GM23248 (cell line): ENCODE measurements at regions not wholly inside any gene's neighbourhood (a gene's known extent, or its start where the extent isn't known, plus 50 kb on each side); places are given as distances from the start of the nearest gene placed in this dataset.
"Not testable (repeated sequence)": the region's sequence is repeated elsewhere in the genome, so short reads cannot be mapped to it uniquely, and the experiment has no call there.

Source experiments
- DNase-seq: peaks from one replicate; pipeline ENCODE4 v3.0.0-alpha.2; 2015
- H2AFZ ChIP-seq: fragments of 200-600 bp; sonication (generic); 2 replicates; pipeline ENCODE4 v1.6.1; 2016; ENCODE audit warnings: antibody characterized with exemption
- H3F3A ChIP-seq: fragments of 200-600 bp; sonication (generic); 2 replicates; pipeline ENCODE4 v1.6.1; 2016; ENCODE audit warnings: mild to moderate bottlenecking, antibody characterized with exemption, mixed run types; ENCODE audit not compliant: insufficient read depth
- H3K27ac ChIP-seq: fragments of 200-600 bp; sonication (generic); 2 replicates; pipeline ENCODE4 v1.5.1; 2016; ENCODE audit warnings: mild to moderate bottlenecking
- H3K27me3 ChIP-seq: fragments of 200-600 bp; sonication (generic); replicated peaks from 2 replicates; pipeline ENCODE4 v1.6.1; 2016; ENCODE audit warnings: mild to moderate bottlenecking; ENCODE audit not compliant: insufficient read depth
- H3K36me3 ChIP-seq: fragments of 200-600 bp; sonication (generic); 2 replicates; pipeline ENCODE4 v1.6.1; 2016; ENCODE audit warnings: low read depth, mild to moderate bottlenecking
- H3K4me1 ChIP-seq: fragments of 200-600 bp; sonication (generic); 2 replicates; pipeline ENCODE4 v1.6.1; 2016; ENCODE audit warnings: mild to moderate bottlenecking; ENCODE audit not compliant: insufficient read depth
- H3K4me2 ChIP-seq: fragments of 200-600 bp; sonication (generic); one replicate; pipeline ENCODE4 v1.6.1; 2016; ENCODE audit warnings: mild to moderate bottlenecking; ENCODE audit not compliant: unreplicated experiment
- H3K4me3 ChIP-seq: fragments of 200-600 bp; sonication (generic); 2 replicates; pipeline ENCODE4 v1.5.1; 2016; ENCODE audit warnings: mild to moderate bottlenecking
- H3K79me2 ChIP-seq: fragments of 200-600 bp; sonication (generic); 2 replicates; pipeline ENCODE4 v1.6.1; 2016; ENCODE audit warnings: mild to moderate bottlenecking; ENCODE audit not compliant: insufficient read depth
- H3K9ac ChIP-seq: fragments of 200-600 bp; sonication (generic); 2 replicates; pipeline ENCODE4 v1.6.1; 2016; ENCODE audit warnings: mild to moderate bottlenecking
- H3K9me2 ChIP-seq: fragments of 200-600 bp; sonication (generic); 2 replicates; pipeline ENCODE4 v1.6.1; 2016; ENCODE audit warnings: mixed run types, mild to moderate bottlenecking, moderate library complexity; ENCODE audit not compliant: insufficient read depth
- H3K9me3 ChIP-seq: fragments of 200-600 bp; sonication (generic); one replicate; pipeline ENCODE4 v1.6.1; 2017; ENCODE audit warnings: low read depth
- H4K20me1 ChIP-seq: fragments of 200-600 bp; sonication (generic); 2 replicates; pipeline ENCODE4 v1.6.0; 2016; ENCODE audit not compliant: insufficient read depth
- EZH2 ChIP-seq: fragments of 200-600 bp; sonication (generic); IDR thresholded peaks from 2 replicates; pipeline ENCODE4 v1.6.1; 2018; ENCODE audit warnings: antibody characterized with exemption, mild to moderate bottlenecking; ENCODE audit not compliant: insufficient read depth, poor library complexity, severe bottlenecking
- EZH2phosphoT487 ChIP-seq: fragments of 200-600 bp; sonication (generic); IDR thresholded peaks from 2 replicates; pipeline ENCODE4 v1.6.1; 2018; ENCODE audit warnings: antibody characterized with exemption, moderate library complexity, mild to moderate bottlenecking, low read depth; ENCODE audit not compliant: insufficient read depth
- WGBS, 2 experiments: methylation state at CpG; one replicate each; pipeline ENCODE4 v1.1.6; 2015 to 2017; ENCODE audit warnings: low lambda C conversion rate in 2 of 2, low coverage in 1 of 2; ENCODE audit errors: missing lambda C conversion rate in 2 of 2; 5-methylcytosine and 5-hydroxymethylcytosine counted together
- in situ Hi-C: fragments of 300-500 bp; cut with MboI; formaldehyde crosslinking; loops from 2 replicates; pipeline ENCODE4 v1.15.0; 2020

GRCh38 chr18:47691611-47692010, 238.8 kb downstream of the SMAD2 start:
- Histone ChIP-seq H4K20me1 (no peaks in the 10 kb centered on the region), H2AFZ (no peak overlapping the region), H3K36me3 (no peaks in the 10 kb centered on the region), H3K9ac (no peak overlapping the region), H3K9me2 (no peaks in the 10 kb centered on the region), H3K4me1 (no peaks in the 10 kb centered on the region), H3K4me2 (no peak overlapping the region), H3K4me3 (no peak overlapping the region), H3K27me3 (peaks cover 11% of the 10 kb centered on the region), H3F3A (no peaks in the 10 kb centered on the region), H3K79me2 (no peaks in the 10 kb centered on the region), H3K27ac (no peak overlapping the region), H3K9me3 (no peaks in the 10 kb centered on the region)
- 33 to 42% methylated on average over 4 of the region's 4 CpGs for WGBS, 2 experiments
- TF ChIP-seq EZH2phosphoT487 (no peak), EZH2 (no peak)
- in situ Hi-C loops = no loop called here
- no peak for DNase-seq

GRCh38 chr18:47690778-47691177, 239.7 kb downstream of the SMAD2 start:
- H3K9ac ChIP-seq, H2AFZ ChIP-seq, H3K9me3 ChIP-seq, H3K79me2 ChIP-seq, H3F3A ChIP-seq, DNase-seq, H3K4me2 ChIP-seq, H3K9me2 ChIP-seq, H3K4me3 ChIP-seq, H3K4me1 ChIP-seq, in situ Hi-C loops, H3K27ac ChIP-seq, H4K20me1 ChIP-seq, H3K36me3 ChIP-seq: not testable (repeated sequence)
- 21 to 32% methylated on average over 3 of the region's 3 CpGs for WGBS, 2 experiments
- peaks cover 11% of the 10 kb centered on the region for H3K27me3 ChIP-seq

GRCh38 chr18:47689371-47689770, 241.1 kb downstream of the SMAD2 start:
- no peak overlapping the region for H3K4me2 ChIP-seq
- H3K79me2 ChIP-seq = no peaks in the 10 kb centered on the region
- H2AFZ ChIP-seq = no peak overlapping the region
- DNase-seq = no peak
- no peak overlapping the region for H3K4me3 ChIP-seq
- TF ChIP-seq EZH2 (no peak), EZH2phosphoT487 (no peak)
- WGBS, 2 experiments = 2 to 6% methylated on average over 3 of the region's 3 CpGs
- H3K9me2 ChIP-seq = no peaks in the 10 kb centered on the region
- no peak overlapping the region for H3K27ac ChIP-seq
- H3K4me1 ChIP-seq = no peaks in the 10 kb centered on the region
- no peak overlapping the region for H3K9ac ChIP-seq
- H3K36me3 ChIP-seq = no peaks in the 10 kb centered on the region
- peaks cover 3% of the 10 kb centered on the region; the same call in 1 of the 2 replicates for H3K27me3 ChIP-seq
- in situ Hi-C loops = no loop called here
- H3K9me3 ChIP-seq = no peaks in the 10 kb centered on the region
- H4K20me1 ChIP-seq = no peaks in the 10 kb centered on the region
- H3F3A ChIP-seq = no peaks in the 10 kb centered on the region

GRCh38 chr18:47686806-47687205, 243.7 kb downstream of the SMAD2 start:
- no peak for DNase-seq
- no peaks in the 10 kb centered on the region for H3K36me3 ChIP-seq
- TF ChIP-seq EZH2 = no peak
- TF ChIP-seq EZH2phosphoT487 = no peak
- H3K27ac ChIP-seq = no peak overlapping the region
- no peaks in the 10 kb centered on the region for H3K79me2 ChIP-seq
- no peaks in the 10 kb centered on the region for H3K9me3 ChIP-seq
- WGBS, 2 experiments = 26 to 27% methylated on average over 2 of the region's 2 CpGs
- no peak overlapping the region for H3K9ac ChIP-seq
- no peaks in the 10 kb centered on the region for H3K27me3 ChIP-seq
- H3K4me3 ChIP-seq = no peak overlapping the region
- no peaks in the 10 kb centered on the region for H3F3A ChIP-seq
- H4K20me1 ChIP-seq = no peaks in the 10 kb centered on the region
- H2AFZ ChIP-seq = no peak overlapping the region
- in situ Hi-C loops = no loop called here
- no peaks in the 10 kb centered on the region for H3K9me2 ChIP-seq
- no peak overlapping the region for H3K4me2 ChIP-seq
- H3K4me1 ChIP-seq = no peaks in the 10 kb centered on the region

GRCh38 chr18:47683774-47684173, 246.7 kb downstream of the SMAD2 start:
- TF ChIP-seq EZH2 (no peak), EZH2phosphoT487 (no peak)

More at GRCh38 chr18:47683774-47684173, 246.7 kb downstream of the SMAD2 start:
- Histone ChIP-seq H3F3A (no peaks in the 10 kb centered on the region), H2AFZ (no peak overlapping the region), H3K4me3 (no peak overlapping the region), H3K79me2 (no peaks in the 10 kb centered on the region), H3K4me2 (no peak overlapping the region), H3K9me3 (no peaks in the 10 kb centered on the region), H4K20me1 (no peaks in the 10 kb centered on the region), H3K9me2 (no peaks in the 10 kb centered on the region), H3K27ac (no peak overlapping the region), H3K36me3 (no peaks in the 10 kb centered on the region), H3K9ac (no peak overlapping the region), H3K4me1 (no peaks in the 10 kb centered on the region), H3K27me3 (no peaks in the 10 kb centered on the region)
- DNase-seq = no peak
- in situ Hi-C loops = no loop called here
